Stimulated activated CD8-positive, alpha-beta memory T cell treated with anti-CD3 and anti-CD28 coated beads, Interleukin-7, amount 100 ng/mL, for 48 hours (primary cell): ENCODE measurements at regions not wholly inside any gene's neighbourhood (a gene's known extent, or its start where the extent isn't known, plus 50 kb on each side); places are given as distances from the start of the nearest gene placed in this dataset.

ENCODE experiments used
- DNase-seq, 2 donors: peaks; one replicate each; pipeline ENCODE4 v3.0.0-alpha.2; 2020; ENCODE audit warnings: low read depth in 1 of 2; ENCODE audit errors: extremely low read depth in 1 of 2

DNA sequence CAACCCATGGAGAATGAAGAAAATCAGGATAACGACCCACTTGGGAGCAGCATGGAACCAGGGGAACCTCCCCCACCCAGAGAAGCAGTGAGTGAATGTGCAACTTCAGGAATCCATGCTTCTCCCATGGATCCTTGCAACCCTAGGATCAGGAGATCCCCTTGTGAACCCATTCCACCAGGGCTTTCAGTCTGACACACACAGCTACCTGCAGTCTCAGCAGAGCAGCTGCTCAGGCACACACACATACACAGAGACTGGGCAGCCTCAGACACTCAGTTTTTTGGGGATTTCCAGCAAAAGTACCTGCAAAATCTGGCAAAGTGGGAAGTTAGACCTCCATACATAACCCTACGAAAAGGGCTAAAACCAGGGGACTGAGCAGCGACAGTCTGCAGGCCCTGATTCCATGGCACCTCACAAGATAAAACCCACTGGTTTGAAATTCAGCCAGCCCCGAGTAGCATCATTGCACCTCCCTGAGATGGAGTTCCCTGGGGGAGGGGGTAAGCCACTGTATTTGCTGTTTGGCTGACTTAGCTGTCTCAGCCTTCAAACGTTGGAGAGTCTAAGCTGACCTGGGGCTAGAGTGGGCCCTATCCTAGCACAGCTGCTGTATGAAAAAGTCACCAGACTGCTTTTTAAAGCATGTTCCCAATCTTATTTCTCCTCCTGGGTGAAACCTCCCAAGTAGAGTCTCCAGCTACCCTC lies 737.5 kb upstream of the NDST4 start:
- DNase-seq: no peak

GRCh38 chr4:115844180-115844579 lies 730.8 kb upstream of the NDST4 start:
- DNase-seq: no peak

DNA sequence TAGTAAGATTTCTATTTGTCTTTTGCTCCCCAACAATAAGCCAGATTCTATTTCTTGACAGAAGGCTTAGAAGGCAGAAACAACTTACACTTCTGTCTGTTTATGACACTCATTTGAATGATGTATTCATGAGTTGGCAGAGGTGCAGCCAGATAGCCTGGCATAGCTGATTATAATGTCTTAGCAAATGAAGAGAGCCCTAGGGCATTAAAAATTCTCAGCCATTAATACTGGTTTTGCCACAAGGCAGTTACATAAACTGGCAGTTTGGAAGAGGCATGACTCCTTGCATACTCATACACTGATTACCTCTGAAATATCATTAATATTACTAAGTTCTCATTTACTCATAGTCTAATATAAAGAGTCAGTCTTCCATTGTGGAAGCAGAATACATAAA lies 728.5 kb upstream of the NDST4 start:
- DNase-seq: no peak

DNA sequence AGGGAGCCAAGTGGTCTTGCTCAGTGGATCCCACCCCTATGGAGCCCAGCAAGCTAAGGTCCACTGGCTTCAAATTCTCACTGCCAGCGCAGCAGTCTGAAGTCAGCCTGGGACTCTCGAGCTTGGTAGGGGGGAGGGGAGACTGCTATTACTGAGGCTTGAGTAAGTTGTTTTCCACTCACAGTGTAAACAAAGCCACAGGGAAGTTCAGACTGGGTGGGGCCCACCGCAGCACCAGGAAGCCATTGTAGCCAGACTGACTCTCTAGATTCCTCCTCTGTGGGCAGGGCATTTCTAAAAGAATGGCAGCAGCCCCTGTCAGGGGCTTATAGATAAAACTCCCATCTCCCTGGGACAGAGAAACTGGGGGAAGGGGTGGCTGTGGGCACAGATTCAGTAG lies 721.0 kb upstream of the NDST4 start:
- DNase-seq: no peak

- DNase-seq: no peak
These were observed 711.2 kb upstream of the NDST4 start for GRCh38 chr4:115824630-115825029.

- DNase-seq: no peak
These were observed 690.4 kb upstream of the NDST4 start for GRCh38 chr4:115803825-115804224.

DNA sequence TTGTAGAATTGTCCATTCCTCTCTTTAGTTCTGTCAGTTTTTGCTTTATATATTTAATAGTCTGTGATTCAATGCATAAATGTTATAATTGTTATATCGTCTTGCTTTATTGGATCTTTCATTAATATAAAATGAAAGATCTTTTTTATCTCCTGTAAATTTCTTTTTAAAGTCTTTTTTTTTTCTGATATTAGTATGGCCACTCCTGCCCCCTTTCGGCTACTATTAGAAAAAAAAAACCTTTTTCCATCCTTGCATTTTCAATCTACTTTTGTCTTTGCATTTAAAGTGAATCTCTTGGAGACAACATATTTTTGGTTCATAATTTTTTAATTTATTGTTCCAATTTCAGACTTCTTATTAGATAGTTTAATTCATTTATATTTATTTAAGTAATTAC lies 677.4 kb upstream of the NDST4 start:
- no peak for DNase-seq

DNA sequence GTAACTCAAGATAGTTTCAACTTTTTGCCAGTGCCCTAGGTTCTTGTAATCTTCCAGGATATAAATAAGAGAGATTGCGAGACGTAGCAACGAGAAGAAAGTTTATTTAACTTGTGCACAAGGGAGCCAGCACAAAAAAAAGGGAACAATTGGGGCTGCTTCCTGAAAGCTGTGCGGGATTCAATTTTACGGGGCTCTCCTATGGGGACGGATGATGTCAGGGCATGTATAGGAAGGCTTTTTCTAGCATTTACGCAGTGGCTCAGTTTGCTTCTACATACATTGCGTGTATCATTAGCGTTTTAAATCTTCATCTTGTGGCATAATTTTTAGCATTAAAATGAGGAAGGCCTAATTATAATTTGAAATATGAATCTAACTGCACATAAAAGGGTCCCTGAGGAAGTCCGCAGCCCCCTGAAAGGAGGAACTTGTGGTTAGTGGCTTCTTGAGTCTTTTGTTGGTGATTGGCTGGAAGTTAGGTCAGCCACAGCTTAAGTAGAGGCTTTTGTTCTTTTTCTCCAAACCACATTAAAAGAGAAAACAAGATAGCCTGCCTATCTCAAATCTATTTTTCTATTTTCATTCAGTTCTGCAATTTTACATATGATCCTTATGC lies 668.2 kb upstream of the NDST4 start:
- no peak for DNase-seq

- no peak for DNase-seq
These were observed 667.4 kb upstream of the NDST4 start for GRCh38 chr4:115780835-115781234.

DNA sequence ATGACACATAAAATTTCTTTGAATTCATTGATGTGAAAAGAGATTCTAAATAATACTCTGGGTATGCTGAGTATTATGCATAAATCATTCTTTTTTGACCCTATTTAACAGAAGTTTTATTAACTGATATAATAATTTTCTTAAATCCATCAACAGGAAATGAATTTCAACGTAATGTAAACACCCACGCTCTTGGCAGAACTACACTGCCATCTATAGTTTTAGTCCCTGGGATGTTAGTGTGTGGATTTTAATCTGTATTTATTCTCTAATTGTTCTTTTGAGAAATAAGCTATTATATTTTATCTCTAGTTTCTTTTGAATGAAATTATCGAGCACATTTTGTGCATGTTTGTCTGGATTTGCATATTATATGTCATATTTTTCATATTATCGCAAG lies 666.8 kb upstream of the NDST4 start:
- DNase-seq: no peak

GRCh38 chr4:115770046-115770543 lies 656.7 kb upstream of the NDST4 start:
- no peak for DNase-seq

DNA sequence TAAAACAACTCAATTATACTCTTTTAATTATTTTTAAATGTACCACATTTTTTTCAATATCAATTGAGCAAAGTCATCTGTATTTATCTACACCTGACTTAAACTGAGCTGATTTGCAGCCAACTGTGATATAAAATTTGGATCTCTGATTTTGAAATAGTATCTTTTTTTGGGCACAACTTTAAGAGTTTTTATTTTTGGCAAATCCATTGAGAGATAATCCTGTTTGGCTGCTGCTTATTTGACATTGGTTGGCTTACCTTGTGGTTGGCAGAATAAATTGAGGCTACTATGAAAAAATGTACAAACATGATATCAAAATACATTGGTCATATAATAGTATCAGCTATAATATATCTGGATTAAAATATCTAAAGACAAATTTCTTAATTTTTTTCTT lies 656.0 kb upstream of the NDST4 start:
- no peak for DNase-seq

DNA sequence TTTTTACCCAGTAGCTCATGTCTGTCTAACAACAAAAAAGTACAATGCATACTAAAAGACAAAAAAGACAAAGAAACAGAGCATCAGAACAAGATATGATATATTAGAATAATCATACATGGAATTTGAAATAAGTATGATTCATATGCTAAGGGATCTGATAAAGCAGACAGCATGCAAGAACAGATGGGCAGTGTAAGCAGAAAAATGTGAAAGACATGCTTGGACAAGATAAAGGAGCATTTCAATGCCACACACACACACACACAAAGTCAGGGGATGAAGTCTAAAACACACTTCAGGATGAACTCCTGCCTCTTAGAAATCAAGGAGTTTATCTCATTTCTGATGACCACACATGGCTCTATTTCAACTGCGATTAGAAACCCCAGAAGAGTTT lies 649.6 kb upstream of the NDST4 start:
- no peak for DNase-seq

- no peak for DNase-seq
These were observed 645.8 kb upstream of the NDST4 start for GRCh38 chr4:115759231-115759630.

DNA sequence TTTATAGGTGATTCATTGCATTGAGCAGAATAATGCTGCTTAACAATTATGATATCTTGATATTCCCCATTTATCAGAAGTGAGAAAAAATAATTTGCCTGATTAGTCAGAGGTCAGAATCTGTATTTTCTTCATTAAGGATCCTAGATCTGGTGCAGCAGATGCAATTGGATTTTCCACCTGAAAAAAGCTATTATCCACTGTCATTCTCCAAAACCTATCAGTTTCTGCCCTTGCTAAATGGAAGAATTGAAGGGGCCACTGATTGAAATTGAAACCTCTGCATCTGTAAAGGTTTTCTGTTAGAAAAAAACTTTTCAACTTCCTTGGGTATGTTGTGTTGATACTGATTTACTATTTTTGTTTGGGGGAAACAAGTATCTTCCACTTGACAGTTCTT lies 636.0 kb upstream of the NDST4 start:
- no peak for DNase-seq

DNA sequence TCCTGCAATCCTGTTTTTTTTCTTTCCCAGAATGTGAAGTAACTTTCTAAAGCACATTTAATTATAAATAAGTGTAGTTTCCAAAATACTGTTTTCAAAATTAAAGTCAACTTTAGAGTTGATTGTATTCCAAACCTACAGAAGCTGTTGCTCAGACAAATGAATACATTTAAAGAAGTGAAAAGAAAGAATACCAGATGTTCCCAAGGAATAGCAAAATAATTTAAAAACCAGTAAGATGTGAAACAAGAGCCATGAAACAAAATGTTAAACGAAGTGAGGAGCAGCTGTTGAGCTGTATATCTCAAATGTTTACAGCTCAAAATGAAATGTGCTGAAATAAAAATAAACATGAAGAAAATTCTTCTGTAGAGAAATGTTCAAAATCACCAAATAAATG lies 627.4 kb upstream of the NDST4 start:
- DNase-seq: no peak

DNA sequence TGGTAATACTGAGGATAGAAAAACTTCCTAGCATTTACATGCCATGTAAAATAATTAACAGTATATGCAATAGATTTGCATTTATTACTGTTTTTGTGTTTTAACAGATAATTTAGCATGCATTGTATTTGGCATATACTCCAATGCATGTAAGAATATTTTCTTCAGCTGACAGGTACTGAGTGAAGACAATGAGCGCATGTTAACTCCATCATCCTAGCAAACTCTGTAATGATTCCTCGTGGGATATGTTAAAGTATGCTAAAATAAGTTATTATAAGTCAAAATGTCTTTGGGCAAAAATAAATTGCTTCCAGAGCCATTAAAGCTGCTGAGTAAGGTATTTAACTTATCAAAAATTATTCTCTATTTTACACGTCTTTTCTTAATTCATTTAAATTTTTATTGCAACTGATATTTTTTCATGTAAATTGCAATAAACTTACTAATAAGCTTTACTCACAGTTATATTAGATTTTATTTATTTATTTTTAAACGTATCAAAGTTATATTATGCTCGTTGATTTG lies 616.4 kb upstream of the NDST4 start:
- DNase-seq: no peak

GRCh38 chr4:115723621-115724020 lies 610.2 kb upstream of the NDST4 start:
- DNase-seq: no peak

DNA sequence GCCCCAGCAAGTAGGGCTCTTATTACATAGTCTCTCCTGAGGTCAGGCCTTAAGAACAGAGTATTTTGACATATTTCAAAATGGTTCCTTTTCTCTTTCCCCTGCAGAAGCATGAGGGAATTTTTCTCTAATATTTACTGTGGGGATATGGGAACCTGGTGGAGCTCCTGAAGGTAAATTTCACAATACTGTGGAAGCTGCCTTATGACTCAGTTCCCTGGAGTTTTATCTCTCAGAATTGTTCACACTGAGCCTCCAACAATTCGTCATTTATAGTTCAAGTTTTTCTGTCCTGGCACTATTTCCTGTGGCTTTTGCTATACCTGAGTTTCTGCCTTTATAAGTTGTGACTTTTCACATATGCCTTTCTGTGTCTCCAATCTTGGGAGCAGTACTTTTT lies 607.2 kb upstream of the NDST4 start:
- DNase-seq: no peak

DNA sequence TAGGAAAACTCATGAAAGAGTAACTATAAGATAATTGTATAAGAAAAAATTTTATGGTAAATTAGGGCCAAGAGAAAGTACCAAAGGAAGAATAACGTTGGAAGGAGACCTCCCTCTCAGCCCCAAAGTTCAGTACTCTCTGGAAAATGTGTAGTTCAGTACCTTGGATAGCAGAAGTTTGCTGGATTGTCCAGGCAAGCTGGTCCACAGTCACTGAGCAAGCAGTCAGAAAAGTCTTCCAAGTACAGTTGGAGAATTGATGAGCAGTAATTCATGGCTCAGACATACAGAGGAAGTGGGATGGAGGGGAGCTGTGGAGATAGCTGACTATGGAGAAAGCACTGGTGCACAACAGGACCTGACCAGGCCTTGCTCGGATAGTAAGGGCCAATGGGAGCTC lies 598.2 kb upstream of the NDST4 start:
- no peak for DNase-seq

- DNase-seq: no peak
These were observed 575.5 kb upstream of the NDST4 start for GRCh38 chr4:115688961-115689360.

GRCh38 chr4:115687052-115687755 lies 573.8 kb upstream of the NDST4 start:
- no peak for DNase-seq
